Activated CD8-positive, alpha-beta memory T cell treated with anti-CD3 and anti-CD28 coated beads for 36 hours (primary cell): ENCODE measurements at regions not wholly inside any gene's neighbourhood (a gene's known extent, or its start where the extent isn't known, plus 50 kb on each side); places are given as distances from the start of the nearest gene placed in this dataset.
"Not testable (repeated sequence)": the region's sequence is repeated elsewhere in the genome, so short reads cannot be mapped to it uniquely, and the experiment has no call there.

Experiments used
- CTCF ChIA-PET: fragments of 350-600 bp; sonication (Branson Sonifier 250); formaldehyde crosslinking; loops from one replicate; lab custom pipeline; 2021; ENCODE audit warnings: antibody characterized with exemption; lab: Charles Lee
- POLR2A ChIA-PET: fragments of 350-600 bp; sonication (Branson Sonifier 250); formaldehyde crosslinking; loops from one replicate; lab custom pipeline; 2021; ENCODE audit warnings: antibody characterized with exemption; lab: Charles Lee

DNA sequence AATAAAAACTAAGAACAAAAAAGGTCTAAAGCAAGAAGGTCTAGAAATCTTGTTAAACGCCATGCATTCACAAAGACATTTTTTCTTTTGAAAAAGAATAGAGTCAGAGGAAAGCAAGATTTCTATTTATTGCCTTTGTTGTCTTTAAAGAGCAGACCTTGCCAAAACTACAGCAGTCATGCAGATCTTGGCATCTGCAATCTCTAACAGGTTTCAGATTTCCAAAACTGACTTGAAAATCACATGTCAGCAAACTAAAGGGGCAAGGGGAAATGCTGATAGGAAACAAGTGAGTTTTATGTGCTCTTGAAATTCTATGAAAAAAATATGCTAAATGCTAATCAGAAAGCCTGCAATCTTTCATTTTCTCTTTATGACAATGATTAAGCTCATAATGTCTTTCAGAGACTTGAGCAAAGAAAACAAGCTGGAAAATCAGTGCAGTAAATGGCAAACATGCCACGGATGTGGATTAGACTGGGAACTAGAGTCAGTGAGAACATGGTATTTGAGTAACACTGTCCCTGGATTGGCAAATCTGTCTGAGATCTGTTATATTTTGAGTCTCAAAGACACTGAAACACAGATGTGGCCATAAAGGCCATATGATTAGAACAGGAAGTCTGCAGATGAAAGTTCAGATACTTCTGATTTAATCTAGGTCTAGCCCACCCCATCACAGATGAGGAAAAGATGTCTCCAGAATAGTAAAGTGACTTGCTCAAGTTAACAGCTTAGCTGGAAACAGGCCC lies 361.4 kb upstream of the RPS23 start:
- ChIA-PET CTCF (no interaction called here), POLR2A (no interaction called here)

DNA sequence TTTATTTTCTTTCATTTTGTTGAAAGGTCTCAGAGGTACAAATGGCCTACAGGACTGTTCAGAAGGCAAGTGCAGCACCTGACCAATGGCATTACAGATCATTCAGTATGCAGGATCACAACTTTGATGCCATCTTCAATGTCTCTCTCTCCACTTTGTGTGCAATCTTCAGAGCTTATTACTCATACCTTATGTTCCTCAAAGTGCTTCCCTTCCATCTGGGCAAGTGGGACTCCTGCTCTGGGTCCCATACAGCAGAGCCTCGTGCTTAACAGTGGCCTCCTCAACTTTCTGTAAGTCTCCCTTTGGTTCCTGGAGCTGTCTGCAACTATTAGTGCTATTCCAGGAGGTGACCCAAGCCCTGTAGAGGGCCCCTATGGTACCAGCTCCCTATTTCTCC lies 358.4 kb upstream of the RPS23 start:
- CTCF ChIA-PET: interaction anchor here (1.3 kb wide), 1 partner anchor 157 kb away, joined by 6 read pairs; no protein-coding TSS in a partner anchor
- POLR2A ChIA-PET: no interaction called here

DNA sequence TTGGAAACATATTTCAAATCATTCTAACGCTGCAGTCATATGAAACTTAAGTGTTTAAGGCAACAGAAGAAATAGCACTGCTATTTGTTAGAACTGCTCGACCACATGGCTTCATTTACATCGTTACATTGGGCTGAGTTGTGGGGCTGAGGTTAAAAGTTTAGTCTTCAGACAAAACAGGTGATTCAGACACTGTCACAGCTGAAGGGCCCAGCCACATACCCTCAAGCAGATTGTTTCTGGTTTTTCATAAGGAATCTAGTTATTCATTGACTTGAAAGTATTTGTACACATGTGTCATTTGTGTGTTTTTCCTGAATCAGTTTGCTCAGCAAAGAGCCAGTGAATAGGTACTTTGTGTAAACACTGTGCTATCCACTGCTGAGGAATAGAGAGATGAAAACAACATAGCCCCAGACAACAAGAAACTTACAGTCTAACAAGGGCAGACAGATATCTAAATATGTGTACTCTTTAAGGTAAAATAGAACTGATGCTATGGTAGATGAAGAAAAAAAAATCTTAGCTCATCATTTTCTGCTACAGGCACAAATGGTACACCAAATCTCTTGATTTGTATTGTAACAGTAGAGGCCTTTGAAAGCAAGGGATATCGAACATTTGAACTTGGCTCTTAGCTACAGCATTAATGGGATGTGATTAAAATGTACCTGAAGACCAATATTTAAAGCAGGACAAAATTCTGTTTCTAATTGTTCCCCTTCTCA lies 357.6 kb upstream of the RPS23 start:
- ChIA-PET CTCF (interaction anchor here (1.3 kb wide), 1 partner anchor 158 kb away, joined by 6 read pairs; no protein-coding TSS in a partner anchor), POLR2A (no interaction called here)

DNA sequence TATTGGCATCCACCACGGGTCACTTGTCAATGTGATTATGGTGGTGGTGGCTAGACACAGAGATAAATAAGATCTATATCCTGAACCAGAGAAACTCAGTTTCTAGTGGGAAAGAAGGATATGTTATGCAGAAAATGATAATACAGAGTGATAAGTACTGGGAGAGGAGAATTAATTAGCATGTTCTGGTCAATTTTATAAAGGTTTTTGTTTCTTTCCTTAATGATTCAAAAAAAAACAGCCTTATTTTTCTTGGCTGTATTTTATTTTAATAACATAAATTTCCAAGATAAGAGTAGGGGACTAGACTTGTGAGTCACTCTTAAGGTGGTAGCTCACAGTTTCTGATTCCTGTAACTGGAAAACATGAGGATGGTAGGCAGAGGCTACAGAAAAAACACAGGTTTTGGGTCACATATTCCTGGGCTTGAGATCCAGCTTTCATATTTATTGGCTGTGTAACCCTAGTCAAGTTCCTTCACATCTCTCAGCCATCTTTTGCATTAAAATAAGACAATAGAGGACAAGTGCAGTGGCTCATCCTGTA lies 350.3 kb upstream of the RPS23 start:
- CTCF ChIA-PET: no interaction called here
- POLR2A ChIA-PET: no interaction called here

DNA sequence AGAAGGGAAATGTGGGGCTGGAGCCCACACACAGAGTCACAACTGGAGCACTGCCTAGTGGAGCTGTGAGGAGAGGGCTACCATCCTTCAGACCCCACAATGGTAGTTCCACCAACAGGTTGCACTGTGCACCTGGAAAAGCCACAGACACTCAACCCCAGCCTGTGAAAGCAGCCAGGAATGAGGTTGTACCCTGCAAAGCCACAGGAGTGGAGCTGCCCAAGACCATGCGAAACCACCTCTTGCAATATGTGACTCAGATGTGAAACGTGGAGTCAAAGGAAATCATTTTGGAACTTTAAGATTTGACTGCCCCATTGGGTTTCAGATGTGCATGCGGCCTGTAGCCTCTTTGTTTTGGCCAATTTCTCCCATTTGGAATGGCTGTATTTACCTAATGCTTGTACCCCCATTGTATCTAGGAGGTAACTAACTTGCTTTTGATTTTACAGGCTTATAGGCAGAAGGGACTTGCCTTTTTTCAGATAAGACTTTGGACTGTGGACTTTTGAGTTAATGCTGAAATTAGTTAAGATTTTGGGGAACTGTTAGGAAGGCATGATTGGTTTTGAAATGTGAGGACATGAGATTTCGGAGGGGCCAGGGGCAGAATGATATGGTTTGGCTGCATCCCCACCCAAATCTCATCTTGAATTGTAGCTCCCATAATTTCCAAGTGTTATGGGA lies 348.9 kb upstream of the RPS23 start:
- CTCF ChIA-PET, POLR2A ChIA-PET: not testable (repeated sequence)

DNA sequence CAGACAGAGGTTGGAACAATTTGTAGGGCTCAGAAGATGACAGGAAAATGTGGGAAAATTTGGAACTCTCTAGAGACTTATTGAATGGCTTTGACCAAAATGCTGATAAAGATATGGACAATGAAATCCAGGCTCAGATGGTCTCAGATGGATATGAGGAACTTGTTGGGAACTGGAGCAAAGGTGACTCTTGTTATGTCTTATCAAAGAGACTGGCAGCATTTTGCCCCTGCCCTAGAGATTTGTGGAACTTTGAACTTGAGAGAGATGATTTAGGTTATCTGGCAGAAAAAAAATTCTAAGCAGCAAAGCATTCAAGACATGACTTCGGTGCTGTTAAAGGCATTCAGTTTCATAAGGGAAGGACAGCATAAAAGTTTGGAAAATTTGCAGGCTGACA lies 347.9 kb upstream of the RPS23 start:
- POLR2A ChIA-PET, CTCF ChIA-PET: not testable (repeated sequence)

DNA sequence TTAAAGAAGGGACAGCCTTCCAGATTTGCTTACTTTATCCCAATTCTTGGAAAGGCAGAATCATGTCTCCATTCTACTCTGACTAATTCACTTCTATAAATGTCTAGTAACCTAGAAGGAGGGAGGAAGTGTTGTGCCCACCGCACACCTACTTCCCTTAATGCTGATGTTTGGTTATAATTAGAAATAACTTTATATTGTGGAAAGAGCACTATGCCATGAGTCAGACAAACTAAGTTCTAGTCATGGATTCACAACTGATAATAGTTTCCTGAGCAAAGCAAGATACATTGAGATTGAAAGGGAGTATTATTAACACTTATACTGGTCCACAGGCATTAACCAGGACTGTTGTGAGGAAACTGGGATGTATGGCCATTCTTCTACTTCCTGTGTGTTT lies 345.9 kb upstream of the RPS23 start:
- POLR2A ChIA-PET: no interaction called here
- CTCF ChIA-PET: no interaction called here

DNA sequence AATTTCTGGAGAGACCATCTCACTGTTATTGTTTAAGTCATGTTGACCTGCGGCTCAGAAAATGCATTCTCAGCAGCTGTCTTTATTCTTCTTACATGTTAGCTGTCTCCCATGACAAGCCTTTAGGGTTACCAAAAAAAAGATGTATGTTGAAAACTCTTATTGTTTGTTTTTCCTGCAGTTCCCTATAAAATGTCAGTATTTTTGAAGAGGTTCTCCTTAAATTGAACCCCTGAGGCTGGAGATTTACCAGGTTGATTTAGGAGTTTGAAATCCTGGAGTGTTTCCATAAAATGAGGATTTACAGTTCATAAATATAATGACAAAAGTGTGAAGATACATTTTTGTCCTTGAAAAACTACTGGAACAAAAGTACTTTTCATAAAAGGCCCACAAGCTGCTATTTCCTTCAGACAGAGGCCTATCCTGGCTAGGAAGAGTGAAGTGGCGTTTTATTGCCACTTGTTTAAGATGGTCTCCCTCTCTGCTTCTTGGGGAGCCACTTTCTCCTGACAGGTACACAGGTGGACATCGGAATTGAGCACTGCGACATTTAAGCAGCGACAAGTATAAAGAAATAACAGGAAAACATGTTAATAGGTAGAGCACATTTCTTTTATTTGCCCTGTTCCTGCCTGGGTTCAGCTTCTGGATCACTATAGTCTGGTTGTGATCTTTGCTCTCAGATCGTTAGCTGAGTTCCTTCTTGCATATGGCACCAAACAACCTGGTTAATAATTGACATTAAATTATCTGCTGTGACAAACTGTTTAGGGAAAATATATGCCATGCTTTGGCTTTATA lies 344.8 kb upstream of the RPS23 start:
- CTCF ChIA-PET: no interaction called here
- POLR2A ChIA-PET: no interaction called here

DNA sequence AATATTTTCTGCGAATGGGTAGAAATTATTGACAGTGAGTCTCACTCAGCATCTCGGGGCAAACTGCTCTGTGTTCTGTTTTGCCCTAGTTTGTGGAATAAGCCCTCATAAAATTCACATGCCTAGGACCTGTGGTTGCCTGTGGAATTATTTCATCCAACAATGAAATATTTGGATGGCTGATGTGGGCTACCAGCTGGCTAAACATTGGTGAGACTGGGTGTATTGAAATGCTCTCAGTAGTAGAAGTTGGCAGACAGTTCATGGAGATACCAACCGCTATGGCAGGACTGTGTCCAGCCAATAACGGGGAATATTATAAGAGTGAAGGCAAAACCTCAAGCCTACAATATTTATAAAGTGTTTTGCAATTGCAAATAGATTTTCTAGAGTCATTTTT lies 344.1 kb upstream of the RPS23 start:
- POLR2A ChIA-PET: no interaction called here

DNA sequence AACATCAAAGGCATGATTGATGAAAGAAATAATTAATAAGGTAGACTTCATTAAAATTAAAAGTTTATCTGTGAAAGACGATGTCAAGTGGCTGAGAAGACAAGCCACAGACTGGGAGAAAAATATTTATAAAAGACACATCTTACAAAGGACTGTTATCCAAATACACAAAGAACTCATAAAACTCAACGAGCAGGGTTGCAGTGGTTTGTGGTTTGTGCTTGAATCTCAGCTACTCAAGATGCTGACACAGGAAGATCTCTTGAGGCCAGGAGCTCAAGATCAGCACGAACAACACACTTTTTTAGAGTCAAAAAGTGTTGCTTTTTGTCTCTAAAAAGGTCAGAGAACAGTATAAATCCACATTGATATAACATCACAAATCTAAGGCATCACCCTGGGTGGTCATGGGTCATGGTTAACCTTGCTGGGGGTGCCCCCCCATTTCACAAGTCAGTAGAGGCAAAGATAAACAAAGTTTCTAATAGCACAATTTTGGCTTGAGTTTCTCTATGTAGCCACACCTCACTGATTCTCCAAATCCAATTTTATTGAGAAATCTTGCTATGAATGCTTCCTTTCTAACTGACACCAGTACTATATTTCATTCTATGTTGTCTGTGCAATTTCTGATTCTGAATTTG lies 342.9 kb upstream of the RPS23 start:
- POLR2A ChIA-PET: no interaction called here
- CTCF ChIA-PET: no interaction called here

More for the DNA sequence above, 344.1 kb upstream of the RPS23 start:
- CTCF ChIA-PET: no interaction called here

DNA sequence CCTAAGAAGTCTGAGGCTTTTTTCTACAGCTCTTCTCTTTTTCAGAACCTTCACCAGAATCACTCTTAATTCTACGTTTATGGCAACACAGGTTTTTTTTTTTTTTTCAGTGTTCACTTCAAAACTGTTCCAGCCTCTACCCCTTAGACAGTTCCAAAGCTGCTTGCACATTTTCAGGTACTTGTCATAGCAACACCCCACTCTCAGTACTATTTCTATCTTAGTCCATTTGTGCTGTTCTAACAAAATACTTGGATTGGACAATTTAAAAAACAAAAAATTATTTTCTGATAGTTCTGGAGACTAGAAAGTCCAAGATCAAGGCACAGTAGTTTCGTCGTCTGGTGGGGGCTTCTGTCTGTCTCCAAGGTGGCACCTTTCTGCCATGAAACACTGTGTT lies 340.9 kb upstream of the RPS23 start:
- POLR2A ChIA-PET: no interaction called here
- CTCF ChIA-PET: no interaction called here

DNA sequence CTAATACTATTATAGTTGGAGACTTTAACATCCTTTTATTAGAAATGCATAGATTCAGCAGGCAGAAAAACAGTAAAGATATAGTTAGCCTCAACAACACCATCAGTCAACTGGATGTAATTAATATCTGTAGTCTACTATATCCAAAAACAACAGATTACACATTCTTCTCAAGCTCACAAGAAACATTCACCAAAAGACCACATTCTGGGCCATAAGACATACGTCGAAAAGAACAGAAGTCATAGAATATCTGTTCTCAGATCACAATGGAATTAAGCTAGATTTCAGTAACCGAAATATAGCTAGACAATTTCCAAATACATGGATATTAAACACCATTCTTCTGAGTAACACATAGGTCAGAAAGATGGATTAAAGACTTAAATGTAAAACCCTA lies 336.6 kb upstream of the RPS23 start:
- ChIA-PET POLR2A (no interaction called here), CTCF (no interaction called here)

DNA sequence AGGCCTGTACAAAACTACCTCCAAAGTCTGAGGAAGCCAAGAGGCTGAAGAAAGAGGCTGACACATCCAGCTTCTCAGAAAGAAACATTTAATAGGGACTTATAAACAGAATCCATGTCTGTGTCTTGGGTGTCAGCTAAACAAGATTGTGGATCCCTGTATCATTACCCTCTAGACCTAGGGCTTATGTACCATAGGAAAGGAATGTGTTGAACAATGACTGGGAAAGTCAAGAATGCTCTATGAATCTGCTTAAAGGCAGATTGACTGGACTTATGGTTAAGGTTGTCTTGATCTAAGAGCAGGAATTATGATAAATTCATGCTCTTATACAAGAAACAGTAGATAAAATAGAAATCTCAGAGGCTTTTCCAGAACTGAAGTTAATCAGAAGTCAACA lies 335.7 kb upstream of the RPS23 start:
- POLR2A ChIA-PET: no interaction called here
- CTCF ChIA-PET: no interaction called here

DNA sequence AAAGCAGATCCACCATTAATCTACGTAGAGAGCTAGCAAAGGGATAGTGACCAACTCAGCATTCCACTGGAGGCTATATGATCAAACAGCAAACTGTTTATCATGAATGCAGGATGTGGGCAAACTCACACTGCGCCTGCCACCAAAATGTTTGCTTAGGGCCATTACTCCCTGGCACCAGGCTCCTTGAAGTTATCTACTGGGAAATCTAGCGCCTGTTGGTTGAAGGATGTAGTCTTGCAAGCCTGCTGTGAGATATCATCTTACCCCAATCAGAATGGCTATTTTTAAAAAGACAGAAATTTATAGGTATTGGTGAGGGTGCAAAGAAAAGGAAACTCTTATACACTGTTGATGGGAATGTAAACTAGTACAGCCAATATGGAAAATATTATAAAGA lies 332.5 kb upstream of the RPS23 start:
- POLR2A ChIA-PET: no interaction called here
- CTCF ChIA-PET: no interaction called here

DNA sequence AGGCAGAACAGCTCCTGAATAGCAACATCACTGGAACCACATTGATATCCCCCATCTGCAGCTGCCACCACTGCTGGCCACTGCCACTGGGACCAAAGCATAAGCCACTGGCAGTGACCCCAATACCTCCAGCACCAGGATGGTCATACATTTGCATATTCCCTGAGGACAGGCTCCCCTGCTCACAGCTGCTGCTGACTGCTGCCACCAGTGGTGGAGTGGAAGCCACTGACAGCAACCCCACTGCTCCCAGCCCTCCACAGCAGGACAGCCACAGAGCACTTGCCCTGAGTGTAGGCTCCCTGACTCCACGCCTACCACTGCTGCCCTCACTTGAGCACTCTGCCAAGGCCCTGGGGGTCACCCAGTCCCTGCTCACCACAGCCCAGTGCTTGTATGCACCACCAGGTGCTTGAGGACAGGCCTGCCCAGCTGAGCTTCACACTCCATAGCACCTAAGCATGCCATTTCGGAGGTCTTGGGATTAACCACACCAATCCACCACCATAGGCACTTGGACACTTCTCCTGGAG lies 327.4 kb upstream of the RPS23 start:
- POLR2A ChIA-PET: no interaction called here

DNA sequence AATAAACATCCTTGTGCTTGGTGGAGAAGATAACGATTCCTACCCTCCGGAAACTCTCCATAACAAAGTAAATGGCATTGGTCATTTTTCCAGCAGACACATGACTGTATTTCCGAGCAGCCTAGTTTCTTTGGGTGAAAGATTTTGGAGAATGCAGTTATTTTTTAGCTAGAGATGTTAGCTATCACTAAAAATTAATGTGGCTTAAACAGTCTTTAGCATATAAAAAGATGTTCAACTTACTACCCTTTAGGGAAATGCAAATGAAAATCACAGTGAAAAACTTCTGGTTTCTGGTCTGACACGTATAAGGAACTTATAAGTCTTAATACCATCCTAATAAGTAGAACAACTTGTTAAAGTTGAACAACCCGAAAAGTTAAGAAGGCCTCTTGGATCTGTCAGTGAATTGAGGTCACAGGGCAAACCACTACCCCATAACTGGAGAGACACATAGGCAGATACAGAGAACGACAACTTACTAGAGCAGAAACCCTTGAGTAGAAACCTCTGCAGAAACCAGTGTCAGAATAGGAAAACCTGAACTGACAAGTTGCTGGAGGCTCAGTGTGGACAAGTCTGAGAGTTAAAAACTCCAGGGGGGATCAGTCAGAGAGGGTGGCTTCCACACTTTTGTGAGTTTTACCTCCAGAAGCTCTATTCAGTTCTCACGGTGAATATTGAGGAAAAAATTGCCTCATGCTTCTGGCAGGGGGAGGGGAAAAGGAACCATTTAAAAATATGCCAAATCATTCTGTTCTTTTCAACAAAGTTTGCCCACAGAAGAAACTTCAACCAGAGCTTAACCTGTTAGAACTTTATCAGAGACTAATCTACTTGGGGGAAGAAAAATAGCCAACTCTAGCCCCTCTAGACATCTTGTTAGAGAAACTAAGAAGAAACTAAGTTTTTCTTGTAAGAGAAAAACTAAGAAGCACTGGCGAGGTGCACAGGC lies 325.2 kb upstream of the RPS23 start:
- ChIA-PET CTCF (no interaction called here), POLR2A (no interaction called here)

More for the DNA sequence above, 327.4 kb upstream of the RPS23 start:
- CTCF ChIA-PET: no interaction called here

DNA sequence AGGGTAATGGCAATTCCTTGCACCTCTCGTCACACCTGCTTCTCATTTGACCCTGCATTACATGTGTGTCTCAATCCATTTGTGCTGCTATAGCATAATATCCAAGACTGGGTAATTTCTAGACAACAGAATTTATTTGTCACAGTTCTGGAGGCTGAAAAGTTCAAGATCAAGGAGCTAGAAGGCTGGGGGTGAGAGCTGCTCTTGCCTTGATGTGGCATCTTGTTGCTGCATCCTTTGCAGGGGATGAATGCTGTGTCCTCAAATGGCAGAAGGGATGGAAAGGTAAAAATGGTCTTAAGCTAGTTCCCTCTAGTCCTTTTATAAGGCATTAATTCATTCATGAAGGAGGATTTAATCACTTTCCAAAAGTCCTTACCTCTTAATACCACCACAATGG lies 323.7 kb upstream of the RPS23 start:
- ChIA-PET CTCF (no interaction called here), POLR2A (no interaction called here)

DNA sequence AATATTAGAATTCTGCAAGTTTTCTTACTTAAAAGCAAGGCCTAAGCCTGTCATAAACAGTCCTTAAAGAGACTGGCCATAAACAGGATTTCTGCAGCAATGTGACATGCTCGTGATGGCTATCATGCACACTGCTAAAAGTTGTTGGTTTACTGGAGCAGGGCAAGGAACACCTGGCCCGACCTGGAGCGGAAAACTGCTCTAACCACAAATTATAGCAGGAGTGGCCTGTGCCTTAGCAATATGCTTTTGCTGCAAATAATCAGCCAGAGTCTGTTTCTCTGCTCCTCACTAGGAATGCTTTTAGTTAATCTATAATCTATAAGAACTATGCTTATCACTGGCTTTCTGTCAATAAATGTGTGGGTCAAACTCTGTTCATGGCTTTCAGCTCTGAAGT lies 322.9 kb upstream of the RPS23 start:
- POLR2A ChIA-PET: no interaction called here
- CTCF ChIA-PET: no interaction called here
